ENCODE measurements at regions not wholly inside any gene's neighbourhood (a gene's known extent, or its start where the extent isn't known, plus 50 kb on each side); places are given as distances from the start of the nearest gene placed in this dataset.

- TF ChIP-seq, protein P1, sequence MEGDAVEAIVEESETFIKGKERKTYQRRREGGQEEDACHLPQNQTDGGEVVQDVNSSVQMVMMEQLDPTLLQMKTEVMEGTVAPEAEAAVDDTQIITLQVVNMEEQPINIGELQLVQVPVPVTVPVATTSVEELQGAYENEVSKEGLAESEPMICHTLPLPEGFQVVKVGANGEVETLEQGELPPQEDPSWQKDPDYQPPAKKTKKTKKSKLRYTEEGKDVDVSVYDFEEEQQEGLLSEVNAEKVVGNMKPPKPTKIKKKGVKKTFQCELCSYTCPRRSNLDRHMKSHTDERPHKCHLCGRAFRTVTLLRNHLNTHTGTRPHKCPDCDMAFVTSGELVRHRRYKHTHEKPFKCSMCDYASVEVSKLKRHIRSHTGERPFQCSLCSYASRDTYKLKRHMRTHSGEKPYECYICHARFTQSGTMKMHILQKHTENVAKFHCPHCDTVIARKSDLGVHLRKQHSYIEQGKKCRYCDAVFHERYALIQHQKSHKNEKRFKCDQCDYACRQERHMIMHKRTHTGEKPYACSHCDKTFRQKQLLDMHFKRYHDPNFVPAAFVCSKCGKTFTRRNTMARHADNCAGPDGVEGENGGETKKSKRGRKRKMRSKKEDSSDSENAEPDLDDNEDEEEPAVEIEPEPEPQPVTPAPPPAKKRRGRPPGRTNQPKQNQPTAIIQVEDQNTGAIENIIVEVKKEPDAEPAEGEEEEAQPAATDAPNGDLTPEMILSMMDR (conservative IDR thresholded peaks at IDR 0.05): no peak
- no peak for TF ChIP-seq EZH2 (IDR thresholded peaks at IDR 0.05; ENCODE audit: low read depth)
Observed at GRCh38 chr4:17095771-17096170, 197.3 kb upstream of the LDB2 start.
